CD14-positive monocyte (primary cell): ENCODE measurements at regions not wholly inside any gene's neighbourhood (a gene's known extent, or its start where the extent isn't known, plus 50 kb on each side); places are given as distances from the start of the nearest gene placed in this dataset.

Experiments
- DNase-seq, 3 donors: peaks; one replicate each; pipeline ENCODE4 v3.0.0-alpha.2; 2011 to 2022
- H2AFZ ChIP-seq: 2 replicates; pipeline ENCODE4 v1.6.0; 2012; ENCODE audit warnings: mild to moderate bottlenecking, low read depth, low read length, inconsistent platforms; ENCODE audit not compliant: insufficient read depth, poor library complexity, severe bottlenecking
- H3K27ac ChIP-seq, 2 donors: 1 replicate in 1 of 2; 2 replicates in 1 of 2; pipeline ENCODE4 v1.5.1; 2012 to 2013; ENCODE audit warnings: low read length in 2 of 2, control low read depth in 1 of 2, inconsistent platforms in 1 of 2, low read depth in 1 of 2, mild to moderate bottlenecking in 1 of 2
- H3K27me3 ChIP-seq, 2 donors: one replicate each; pipeline versions ENCODE4 v1.6.0 to v1.6.1; 2011 to 2013; ENCODE audit warnings: low read length in 2 of 2; ENCODE audit not compliant: control insufficient read depth in 2 of 2, insufficient read depth in 2 of 2
- H3K36me3 ChIP-seq, 2 donors: replicated peaks in 1 of 2; 1 replicate in 1 of 2; 2 replicates in 1 of 2; pipeline versions ENCODE4 v1.5.1 to v1.6.1; 2012 to 2013; ENCODE audit warnings: low read length in 2 of 2, control low read depth in 1 of 2, inconsistent platforms in 1 of 2, mild to moderate bottlenecking in 1 of 2; ENCODE audit not compliant: insufficient read depth in 2 of 2, control insufficient read depth in 1 of 2
- H3K4me1 ChIP-seq, 2 donors: 1 replicate in 1 of 2; 2 replicates in 1 of 2; pipeline versions ENCODE4 v1.5.1 to v1.6.1; 2012 to 2013; ENCODE audit warnings: low read length in 2 of 2, control low read depth in 1 of 2, inconsistent platforms in 1 of 2, mild to moderate bottlenecking in 1 of 2, moderate library complexity in 1 of 2; ENCODE audit not compliant: insufficient read depth in 2 of 2, control insufficient read depth in 1 of 2
- H3K4me2 ChIP-seq: replicated peaks from 2 replicates; pipeline ENCODE3; 2012; ENCODE audit warnings: low read length, moderate library complexity, mild to moderate bottlenecking; ENCODE audit not compliant: poor library complexity, severe bottlenecking; ENCODE audit errors: extremely low read depth
- H3K4me3 ChIP-seq, 3 experiments: fragments of 200-600 bp in 1 of 3; sonication (generic) in 1 of 3; replicated peaks in 1 of 3; 1 replicate in 2 of 3; 2 replicates in 1 of 3; pipeline ENCODE4 v1.5.1; 2011 to 2013; ENCODE audit warnings: low read length in 3 of 3, mild to moderate bottlenecking in 3 of 3, control low read depth in 2 of 3, low read depth in 2 of 3, inconsistent platforms in 1 of 3, moderate library complexity in 1 of 3
- H3K79me2 ChIP-seq: 2 replicates; pipeline ENCODE4 v1.6.0; 2012; ENCODE audit warnings: mild to moderate bottlenecking, control low read depth, inconsistent platforms, low read length, moderate library complexity; ENCODE audit not compliant: insufficient read depth
- H3K9ac ChIP-seq: 2 replicates; pipeline ENCODE4 v1.6.0; 2017; ENCODE audit warnings: low read length, mild to moderate bottlenecking; ENCODE audit not compliant: insufficient read depth, poor library complexity, severe bottlenecking
- H3K9me3 ChIP-seq, 2 donors: replicated peaks in 1 of 2; 1 replicate in 1 of 2; 2 replicates in 1 of 2; pipeline versions ENCODE4 v1.5.1 to v1.6.1; 2012 to 2013; ENCODE audit warnings: low read length in 2 of 2, control low read depth in 1 of 2; ENCODE audit not compliant: control insufficient read depth in 1 of 2, insufficient read depth in 1 of 2
- H4K20me1 ChIP-seq: 2 replicates; pipeline ENCODE4 v1.6.0; 2012; ENCODE audit warnings: mild to moderate bottlenecking, low read length, control low read depth, moderate library complexity; ENCODE audit not compliant: insufficient read depth
- H3K27ac Mint-ChIP-seq, 7 donors: one replicate each; pipeline ENCODE4 v1.8.0; 2020; ENCODE audit warnings: mild to moderate bottlenecking in 7 of 7, mixed read lengths in 7 of 7, moderate library complexity in 6 of 7, inconsistent platforms in 2 of 7
- H3K27me3 Mint-ChIP-seq, 3 donors: one replicate each; pipeline ENCODE4 v1.8.0; 2021 to 2022; ENCODE audit warnings: low read depth in 3 of 3, mild to moderate bottlenecking in 3 of 3, mixed read lengths in 3 of 3, moderate library complexity in 3 of 3, inconsistent platforms in 1 of 3
- H3K36me3 Mint-ChIP-seq, 2 donors: one replicate each; pipeline ENCODE4 v1.8.0; 2020; ENCODE audit warnings: mixed read lengths in 2 of 2, inconsistent platforms in 1 of 2, mild to moderate bottlenecking in 1 of 2
- H3K4me1 Mint-ChIP-seq: one replicate; pipeline ENCODE4 v1.8.0; 2020; ENCODE audit warnings: mild to moderate bottlenecking, mixed read lengths
- H3K4me3 Mint-ChIP-seq, 2 donors: one replicate each; pipeline ENCODE4 v1.8.0; 2020; ENCODE audit warnings: mild to moderate bottlenecking in 2 of 2, mixed read lengths in 2 of 2, moderate library complexity in 1 of 2
- H3K9me3 Mint-ChIP-seq, 7 donors: one replicate each; pipeline ENCODE4 v1.8.0; 2020 to 2022; ENCODE audit warnings: mixed read lengths in 7 of 7, mild to moderate bottlenecking in 6 of 7, moderate library complexity in 6 of 7, inconsistent platforms in 2 of 7
- CTCF ChIP-seq: fragments of 200-600 bp; IDR thresholded peaks from one replicate; pipeline ENCODE4 v1.8.0; 2022; ENCODE audit warnings: antibody characterized with exemption, mild to moderate bottlenecking
- WGBS: methylation state at CpG from one replicate; pipeline ENCODE4 v1.1.5; 2013; ENCODE audit warnings: missing lambda C conversion rate; ENCODE audit not compliant: insufficient coverage; 5-methylcytosine and 5-hydroxymethylcytosine counted together
- intact Hi-C, 2 donors: fragments of 100-400 bp; cut with micrococcal nuclease; formaldehyde crosslinking; loops; one replicate each; pipeline versions ENCODE4 v1.15.0 to v1.15.1; 2023

- Mint-ChIP-seq H3K4me3 (no peak overlapping the region), H3K36me3 (no peaks in the 10 kb centered on the region), H3K9me3 (peaks cover 0 to 4% (median 0%) of the 10 kb centered on the region in 7 donors), H3K4me1 (no peaks in the 10 kb centered on the region), H3K27me3 (peaks cover 0 to 2% (median 0%) of the 10 kb centered on the region in 3 donors), H3K27ac (no peak overlapping the region)
- no peaks in the 10 kb centered on the region for H3K4me1 ChIP-seq
- H3K9me3 ChIP-seq = no peaks in the 10 kb centered on the region
- TF ChIP-seq CTCF = no peak
- no peak for DNase-seq
- no peak overlapping the region for H2AFZ ChIP-seq
- intact Hi-C loops = no loop called here
- no peaks in the 10 kb centered on the region for H4K20me1 ChIP-seq
- no peak overlapping the region for H3K4me2 ChIP-seq
- no peak overlapping the region for H3K9ac ChIP-seq
- no peak overlapping the region for H3K4me3 ChIP-seq
- 70% methylated on average over 2 of the region's 3 CpGs for WGBS
- H3K27me3 ChIP-seq = no peaks in the 10 kb centered on the region
- no peak overlapping the region for H3K27ac ChIP-seq
- H3K79me2 ChIP-seq = no peaks in the 10 kb centered on the region
- H3K36me3 ChIP-seq = no peaks in the 10 kb centered on the region
Observed at GRCh38 chr16:64132759-64133361, 989.0 kb downstream of the CDH11 start.

- TF ChIP-seq CTCF = no peak
- Histone ChIP-seq H2AFZ (no peak overlapping the region), H3K9me3 (no peaks in the 10 kb centered on the region), H3K27ac (no peak overlapping the region), H3K4me2 (no peak overlapping the region), H3K27me3 (no peaks in the 10 kb centered on the region), H4K20me1 (no peaks in the 10 kb centered on the region), H3K4me3 (no peak overlapping the region), H3K79me2 (no peaks in the 10 kb centered on the region), H3K4me1 (no peaks in the 10 kb centered on the region), H3K9ac (no peak overlapping the region), H3K36me3 (no peaks in the 10 kb centered on the region)
- intact Hi-C loops = no loop called here
- DNase-seq = no peak
- Mint-ChIP-seq H3K4me1 (no peaks in the 10 kb centered on the region), H3K9me3 (peaks cover 0 to 4% (median 0%) of the 10 kb centered on the region in 7 donors), H3K4me3 (no peak overlapping the region), H3K27me3 (peaks cover 0 to 2% (median 0%) of the 10 kb centered on the region in 3 donors), H3K27ac (no peak overlapping the region), H3K36me3 (no peaks in the 10 kb centered on the region)
- no CpG with 5 or more reads among the region's 3 CpGs for WGBS
Observed at GRCh38 chr16:64132190-64132589, 989.7 kb downstream of the CDH11 start.
